BLaER1 (cell line): ENCODE measurements at regions not wholly inside any gene's neighbourhood (a gene's known extent, or its start where the extent isn't known, plus 50 kb on each side); places are given as distances from the start of the nearest gene placed in this dataset.

Experiments
- H3K27ac ChIP-seq: shearing (Covaris generic); formaldehyde crosslinking; 2 replicates; pipeline ENCODE4 v1.8.1; 2022
- H3K27me3 ChIP-seq: shearing (Covaris generic); formaldehyde crosslinking; 2 replicates; pipeline ENCODE4 v1.8.1; 2022
- H3K36me3 ChIP-seq: shearing (Covaris generic); formaldehyde crosslinking; 2 replicates; pipeline ENCODE4 v1.8.1; 2022
- H3K4me1 ChIP-seq: shearing (Covaris generic); formaldehyde crosslinking; 2 replicates; pipeline ENCODE4 v1.8.1; 2022
- H3K4me2 ChIP-seq: shearing (Covaris generic); formaldehyde crosslinking; 2 replicates; pipeline ENCODE4 v1.8.1; 2022
- H3K4me3 ChIP-seq: shearing (Covaris generic); formaldehyde crosslinking; 2 replicates; pipeline ENCODE4 v1.8.1; 2022
- H3K9ac ChIP-seq: shearing (Covaris generic); formaldehyde crosslinking; 2 replicates; pipeline ENCODE4 v1.8.1; 2022
- H3K9me3 ChIP-seq: shearing (Covaris generic); formaldehyde crosslinking; 2 replicates; pipeline ENCODE4 v1.8.1; 2022
- H4K20me1 ChIP-seq: shearing (Covaris generic); formaldehyde crosslinking; 2 replicates; pipeline ENCODE4 v1.8.1; 2022
- Cebpa-rat ChIP-seq: shearing (Covaris generic); IDR thresholded peaks from 2 replicates; pipeline ENCODE4 v1.8.1; 2022

DNA sequence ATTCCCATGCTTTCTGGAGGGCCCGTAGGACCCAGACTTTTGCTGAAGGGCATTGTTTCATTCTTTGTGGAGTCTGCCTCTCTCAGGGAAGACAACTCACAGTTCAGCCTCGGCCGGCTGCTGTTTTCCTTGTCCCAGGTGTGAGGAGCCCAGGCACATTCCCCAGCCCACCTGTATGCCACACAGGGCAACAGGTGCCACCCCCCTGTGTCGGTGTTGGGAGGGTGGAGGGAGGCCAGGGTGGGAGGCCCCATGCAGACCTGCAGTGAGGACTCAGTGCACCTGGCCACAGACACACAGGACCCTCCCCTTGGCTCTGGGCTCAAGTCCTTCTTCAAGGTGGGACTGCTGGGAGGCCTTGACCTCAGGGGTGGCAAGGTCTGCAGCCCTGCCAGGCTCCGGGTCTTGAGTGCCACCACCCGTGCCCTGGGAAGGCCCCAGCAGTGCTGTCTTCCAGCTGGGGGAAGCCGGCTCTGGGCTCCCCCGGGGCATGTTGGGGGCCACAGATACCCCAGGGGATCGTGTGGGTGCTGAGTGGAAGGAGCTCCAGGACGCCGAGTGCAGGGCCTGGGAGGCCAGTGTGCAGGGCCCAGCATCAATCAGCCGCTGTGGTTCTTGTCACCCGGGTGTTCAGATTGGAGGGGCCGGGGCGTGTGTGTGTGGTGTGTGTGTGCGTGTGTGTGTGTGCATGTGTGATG is 1286.1 kb downstream of the BRD1 start:
- TF ChIP-seq Cebpa-rat: no peak
- no peak overlapping the region for H3K4me3 ChIP-seq
- peak overlapping the region; percentile 57 for H3K4me2 ChIP-seq
- H3K9ac ChIP-seq: no peak overlapping the region
- no peak overlapping the region for H3K27ac ChIP-seq
- H3K36me3 ChIP-seq: no peaks in the 10 kb centered on the region
- peaks cover 7% of the 10 kb centered on the region; the same call in 1 of the 2 replicates for H4K20me1 ChIP-seq
- H3K27me3 ChIP-seq: no peaks in the 10 kb centered on the region
- peaks cover 27% of the 10 kb centered on the region for H3K4me1 ChIP-seq
- H3K9me3 ChIP-seq: no peaks in the 10 kb centered on the region

GRCh38 chr22:48539261-48539660 is 1288.4 kb downstream of the BRD1 start:
- no peak overlapping the region for H3K9ac ChIP-seq

GRCh38 chr22:48538291-48538820 is 1289.3 kb downstream of the BRD1 start:
- no peak overlapping the region for H3K4me3 ChIP-seq
- peaks cover 9% of the 10 kb centered on the region; the same call in 1 of the 2 replicates for H4K20me1 ChIP-seq
- H3K4me2 ChIP-seq: no peak overlapping the region
- H3K27ac ChIP-seq: no peak overlapping the region
- no peak for TF ChIP-seq Cebpa-rat
- H3K27me3 ChIP-seq: no peaks in the 10 kb centered on the region
- H3K9ac ChIP-seq: no peak overlapping the region
- no peaks in the 10 kb centered on the region for H3K9me3 ChIP-seq
- no peaks in the 10 kb centered on the region for H3K36me3 ChIP-seq
- H3K4me1 ChIP-seq: peaks cover 16% of the 10 kb centered on the region

More at GRCh38 chr22:48539261-48539660, 1288.4 kb downstream of the BRD1 start:
- no peak overlapping the region for H3K4me2 ChIP-seq
- H3K4me3 ChIP-seq: no peak overlapping the region
- no peak overlapping the region for H3K27ac ChIP-seq
- no peaks in the 10 kb centered on the region for H3K27me3 ChIP-seq
- H3K36me3 ChIP-seq: no peaks in the 10 kb centered on the region
- H3K9me3 ChIP-seq: no peaks in the 10 kb centered on the region
- peaks cover 16% of the 10 kb centered on the region for H3K4me1 ChIP-seq
- H4K20me1 ChIP-seq: peaks cover 7% of the 10 kb centered on the region; the same call in 1 of the 2 replicates
- TF ChIP-seq Cebpa-rat: no peak

- H3K4me1 ChIP-seq: peaks cover 24% of the 10 kb centered on the region
- no peak overlapping the region for H3K4me3 ChIP-seq
- no peak overlapping the region for H3K27ac ChIP-seq
- no peaks in the 10 kb centered on the region for H3K36me3 ChIP-seq
- H3K9me3 ChIP-seq: no peaks in the 10 kb centered on the region
- no peak for TF ChIP-seq Cebpa-rat
- no peak overlapping the region for H3K4me2 ChIP-seq
- H3K9ac ChIP-seq: no peak overlapping the region
- H4K20me1 ChIP-seq: peaks cover 20% of the 10 kb centered on the region; the same call in 1 of the 2 replicates
- H3K27me3 ChIP-seq: no peaks in the 10 kb centered on the region
Observed at GRCh38 chr22:48537343-48537680, 1290.4 kb downstream of the BRD1 start.

- TF ChIP-seq Cebpa-rat: no peak
- H3K4me1 ChIP-seq: peaks cover 24% of the 10 kb centered on the region
- H3K36me3 ChIP-seq: no peaks in the 10 kb centered on the region
- H3K27me3 ChIP-seq: no peaks in the 10 kb centered on the region
- no peak overlapping the region for H3K4me2 ChIP-seq
- no peak overlapping the region for H3K4me3 ChIP-seq
- no peaks in the 10 kb centered on the region for H3K9me3 ChIP-seq
- H3K27ac ChIP-seq: no peak overlapping the region
- peaks cover 25% of the 10 kb centered on the region for H4K20me1 ChIP-seq
- no peak overlapping the region for H3K9ac ChIP-seq
Observed at GRCh38 chr22:48536541-48537342, 1290.9 kb downstream of the BRD1 start.

- Histone ChIP-seq H3K4me2 (no peak overlapping the region), H3K9me3 (no peaks in the 10 kb centered on the region), H3K27ac (no peak overlapping the region), H3K4me1 (peaks cover 24% of the 10 kb centered on the region), H3K36me3 (no peaks in the 10 kb centered on the region), H3K27me3 (no peaks in the 10 kb centered on the region), H3K4me3 (no peak overlapping the region), H4K20me1 (peaks cover 25% of the 10 kb centered on the region), H3K9ac (no peak overlapping the region)
- no peak for TF ChIP-seq Cebpa-rat
Observed at GRCh38 chr22:48535868-48536540, 1291.7 kb downstream of the BRD1 start.

GRCh38 chr22:48534395-48534958 is 1293.2 kb downstream of the BRD1 start:
- H3K27ac ChIP-seq: no peak overlapping the region
- no peak overlapping the region for H3K4me3 ChIP-seq
- TF ChIP-seq Cebpa-rat: no peak
- no peaks in the 10 kb centered on the region for H3K27me3 ChIP-seq
- H3K4me2 ChIP-seq: no peak overlapping the region
- H3K36me3 ChIP-seq: no peaks in the 10 kb centered on the region
- no peak overlapping the region for H3K9ac ChIP-seq
- H4K20me1 ChIP-seq: peaks cover 28% of the 10 kb centered on the region
- H3K4me1 ChIP-seq: peaks cover 32% of the 10 kb centered on the region
- H3K9me3 ChIP-seq: no peaks in the 10 kb centered on the region

GRCh38 chr22:48532986-48533385 is 1294.7 kb downstream of the BRD1 start:
- H3K4me2 ChIP-seq: peak overlapping the region; percentile 84; the same call in 1 of the 2 replicates
- no peak for TF ChIP-seq Cebpa-rat
- H3K27ac ChIP-seq: no peak overlapping the region

GRCh38 chr22:48531761-48532435 is 1295.8 kb downstream of the BRD1 start:
- H3K4me1 ChIP-seq: peaks cover 32% of the 10 kb centered on the region
- no peak overlapping the region for H3K9ac ChIP-seq
- no peaks in the 10 kb centered on the region for H3K9me3 ChIP-seq
- no peaks in the 10 kb centered on the region for H3K36me3 ChIP-seq
- peak overlapping the region; percentile 12; the same call in 1 of the 2 replicates for H3K4me3 ChIP-seq
- no peak overlapping the region for H3K27ac ChIP-seq
- TF ChIP-seq Cebpa-rat: no peak
- H4K20me1 ChIP-seq: peaks cover 28% of the 10 kb centered on the region
- H3K4me2 ChIP-seq: peak overlapping the region; percentile 84
- H3K27me3 ChIP-seq: no peaks in the 10 kb centered on the region

More at GRCh38 chr22:48532986-48533385, 1294.7 kb downstream of the BRD1 start:
- Histone ChIP-seq H3K9me3 (no peaks in the 10 kb centered on the region), H4K20me1 (peaks cover 28% of the 10 kb centered on the region), H3K4me3 (no peak overlapping the region), H3K4me1 (peaks cover 32% of the 10 kb centered on the region), H3K27me3 (no peaks in the 10 kb centered on the region), H3K36me3 (no peaks in the 10 kb centered on the region), H3K9ac (no peak overlapping the region)
